ENCODE measurements at regions not wholly inside any gene's neighbourhood (a gene's known extent, or its start where the extent isn't known, plus 50 kb on each side); places are given as distances from the start of the nearest gene placed in this dataset.

GRCh38 chr6:55925292-55925691 is 49.9 kb upstream of the BMP5 start:
- H3K27me3 ChIP-seq (ENCODE audit: control insufficient read depth in 3 of 3, insufficient read depth in 3 of 3, low read length in 2 of 3): no peaks in the 10 kb centered on the region
- ATAC-seq (ENCODE audit: insufficient read depth, low FRiP score) (no peak), DNase-seq (no peak)
- H3K4me3 ChIP-seq: no peak overlapping the region
- TF ChIP-seq CTCF (IDR thresholded peaks at IDR 0.05; ENCODE audit: control extremely low read depth, extremely low read depth): no peak
- no peaks in the 10 kb centered on the region for H3K36me3 ChIP-seq (ENCODE audit: control insufficient read depth in 4 of 4, insufficient read depth in 4 of 4, low read length in 4 of 4)
- H3K9ac ChIP-seq (ENCODE audit: insufficient read depth in 1 of 2, low read length in 2 of 2): no peak overlapping the region
- 87 to 91% methylated on average over 1 of the region's 1 CpG for WGBS, 2 donors
- no peak overlapping the region for H3K27ac ChIP-seq (ENCODE audit: low read depth in 1 of 2, low read length in 1 of 2)
- no peaks in the 10 kb centered on the region for H3K9me3 ChIP-seq (ENCODE audit: control insufficient read depth in 4 of 4, insufficient read depth in 3 of 4, low read length in 3 of 4)
- H3K4me1 ChIP-seq (ENCODE audit: control insufficient read depth in 5 of 5, insufficient read depth in 5 of 5, low read length in 5 of 5): no peaks in the 10 kb centered on the region

All from lung (tissue), 11 donors.